Liver (tissue), 8 donors: ENCODE measurements at regions not wholly inside any gene's neighbourhood (a gene's known extent, or its start where the extent isn't known, plus 50 kb on each side); places are given as distances from the start of the nearest gene placed in this dataset.
"Not testable (repeated sequence)": the region's sequence is repeated elsewhere in the genome, so short reads cannot be mapped to it uniquely, and the experiment has no call there.

ENCODE experiments used
- DNase-seq: peaks from one replicate; pipeline ENCODE4 v3.0.0-alpha.2; 2017; ENCODE audit warnings: low spot score
- H3K27ac ChIP-seq, 2 donors: one replicate each; pipeline ENCODE4 v1.7.0; 2013; ENCODE audit warnings: inconsistent platforms in 2 of 2, low read length in 2 of 2, control low read depth in 1 of 2, low read depth in 1 of 2, mild to moderate bottlenecking in 1 of 2
- H3K27me3 ChIP-seq, 4 donors: one replicate each; pipeline versions ENCODE4 v1.6.1 to v1.7.0; 2013; ENCODE audit warnings: low read length in 3 of 4, inconsistent platforms in 1 of 4, mild to moderate bottlenecking in 1 of 4, moderate library complexity in 1 of 4; ENCODE audit not compliant: control insufficient read depth in 4 of 4, insufficient read depth in 4 of 4
- H3K36me3 ChIP-seq, 4 donors: one replicate each; pipeline versions ENCODE4 v1.6.1 to v1.7.0; 2013; ENCODE audit warnings: low read length in 3 of 4, mild to moderate bottlenecking in 3 of 4, low read depth in 1 of 4, moderate library complexity in 1 of 4; ENCODE audit not compliant: control insufficient read depth in 4 of 4, insufficient read depth in 3 of 4
- H3K4me1 ChIP-seq, 4 donors: one replicate each; pipeline versions ENCODE4 v1.6.1 to v1.7.0; 2013; ENCODE audit warnings: low read length in 3 of 4, mild to moderate bottlenecking in 3 of 4, moderate library complexity in 1 of 4; ENCODE audit not compliant: control insufficient read depth in 4 of 4, insufficient read depth in 4 of 4
- H3K4me3 ChIP-seq, 3 donors: one replicate each; pipeline versions ENCODE4 v1.6.1 to v1.7.0; 2013; ENCODE audit warnings: low read length in 3 of 3, control low read depth in 1 of 3, low read depth in 1 of 3, mild to moderate bottlenecking in 1 of 3
- H3K9ac ChIP-seq, 2 donors: one replicate each; pipeline ENCODE4 v1.7.0; 2013; ENCODE audit warnings: low read length in 2 of 2, mild to moderate bottlenecking in 2 of 2, moderate library complexity in 2 of 2, control low read depth in 1 of 2, low read depth in 1 of 2
- H3K9me3 ChIP-seq, 4 donors: one replicate each; pipeline versions ENCODE4 v1.6.1 to v1.7.0; 2013; ENCODE audit warnings: low read length in 3 of 4; ENCODE audit not compliant: control insufficient read depth in 4 of 4
- FOXA2 ChIP-seq: IDR thresholded peaks from 2 replicates; pipeline ENCODE4 v1.6.1; 2016; ENCODE audit warnings: antibody characterized with exemption
- GABPA ChIP-seq, 2 donors: IDR thresholded peaks in 1 of 2; conservative IDR thresholded peaks in 1 of 2; 2 replicates each; pipeline ENCODE4 v1.6.1; 2016; ENCODE audit warnings: antibody characterized with exemption in 2 of 2, mild to moderate bottlenecking in 1 of 2, moderate library complexity in 1 of 2
- HNF4A ChIP-seq, 2 donors: conservative IDR thresholded peaks; 2 replicates each; pipeline ENCODE4 v1.6.1; 2016; ENCODE audit warnings: antibody characterized with exemption in 2 of 2, mild to moderate bottlenecking in 2 of 2
- HNF4G ChIP-seq: IDR thresholded peaks from 2 replicates; pipeline ENCODE4 v1.6.1; 2016; ENCODE audit warnings: antibody characterized with exemption
- JUND ChIP-seq, 2 donors: IDR thresholded peaks; 2 replicates each; pipeline ENCODE4 v1.6.1; 2016; ENCODE audit warnings: antibody characterized with exemption in 2 of 2
- NR2F2 ChIP-seq: IDR thresholded peaks from 2 replicates; pipeline ENCODE4 v1.6.1; 2016; ENCODE audit warnings: antibody characterized with exemption
- RAD21 ChIP-seq, 2 donors: IDR thresholded peaks; 2 replicates each; pipeline ENCODE4 v1.6.1; 2016; ENCODE audit warnings: antibody characterized with exemption in 2 of 2, mild to moderate bottlenecking in 2 of 2
- RXRA ChIP-seq, 2 donors: IDR thresholded peaks; 2 replicates each; pipeline ENCODE4 v1.6.1; 2017 to 2018; ENCODE audit warnings: antibody characterized with exemption in 2 of 2, mild to moderate bottlenecking in 1 of 2
- SP1 ChIP-seq: IDR thresholded peaks from 2 replicates; pipeline ENCODE4 v1.6.1; 2018; ENCODE audit warnings: antibody characterized with exemption, mild to moderate bottlenecking
- TAF1 ChIP-seq: conservative IDR thresholded peaks from 2 replicates; pipeline ENCODE4 v1.6.1; 2016; ENCODE audit warnings: antibody characterized with exemption, mild to moderate bottlenecking
- WGBS: extraction: QIAGEN DNeasy Blood & Tissue Kit; methylation state at CpG from one replicate; pipeline ENCODE4 v1.1.7; 2013; 5-methylcytosine and 5-hydroxymethylcytosine counted together
- TF ChIP-seq, protein P1 (sequence below): fragments of 150-350 bp; IDR thresholded peaks from 2 replicates; pipeline ENCODE4 v1.5.1; 2017; ENCODE audit warnings: improper control_type of control experiment, low read depth, low read length; ENCODE audit not compliant: missing input control
- TF ChIP-seq, protein P2 (sequence below): IDR thresholded peaks from 2 replicates; pipeline ENCODE4 v1.6.1; 2016; ENCODE audit warnings: antibody characterized with exemption
- TF ChIP-seq, protein P3 (sequence below): IDR thresholded peaks from 2 replicates; pipeline ENCODE4 v1.6.1; 2016; ENCODE audit warnings: antibody characterized with exemption
- donor health status: healthy.
- donor health status: healthy.
- donor health status: healthy.
- donor health status: healthy.
- donor health status: healthy.

- Histone ChIP-seq H3K4me1 (peaks cover 0 to 2% (median 0%) of the 10 kb centered on the region in 4 donors), H3K4me3 (no peak overlapping the region), H3K9me3 (no peaks in the 10 kb centered on the region), H3K27ac (no peak overlapping the region), H3K36me3 (peaks cover 0 to 16% (median 10%) of the 10 kb centered on the region in 4 donors), H3K27me3 (no peaks in the 10 kb centered on the region), H3K9ac (no peak overlapping the region)
- 88% methylated on average over 7 of the region's 7 CpGs for WGBS
- no peak for DNase-seq
- TF ChIP-seq HNF4G, result no peak
- TF ChIP-seq, protein P1, sequence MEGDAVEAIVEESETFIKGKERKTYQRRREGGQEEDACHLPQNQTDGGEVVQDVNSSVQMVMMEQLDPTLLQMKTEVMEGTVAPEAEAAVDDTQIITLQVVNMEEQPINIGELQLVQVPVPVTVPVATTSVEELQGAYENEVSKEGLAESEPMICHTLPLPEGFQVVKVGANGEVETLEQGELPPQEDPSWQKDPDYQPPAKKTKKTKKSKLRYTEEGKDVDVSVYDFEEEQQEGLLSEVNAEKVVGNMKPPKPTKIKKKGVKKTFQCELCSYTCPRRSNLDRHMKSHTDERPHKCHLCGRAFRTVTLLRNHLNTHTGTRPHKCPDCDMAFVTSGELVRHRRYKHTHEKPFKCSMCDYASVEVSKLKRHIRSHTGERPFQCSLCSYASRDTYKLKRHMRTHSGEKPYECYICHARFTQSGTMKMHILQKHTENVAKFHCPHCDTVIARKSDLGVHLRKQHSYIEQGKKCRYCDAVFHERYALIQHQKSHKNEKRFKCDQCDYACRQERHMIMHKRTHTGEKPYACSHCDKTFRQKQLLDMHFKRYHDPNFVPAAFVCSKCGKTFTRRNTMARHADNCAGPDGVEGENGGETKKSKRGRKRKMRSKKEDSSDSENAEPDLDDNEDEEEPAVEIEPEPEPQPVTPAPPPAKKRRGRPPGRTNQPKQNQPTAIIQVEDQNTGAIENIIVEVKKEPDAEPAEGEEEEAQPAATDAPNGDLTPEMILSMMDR, result no peak
- peak in 1 of 2 donors; percentile 18 for TF ChIP-seq JUND (IDR thresholded peaks at IDR 0.05)
These were observed 85.9 kb upstream of the SMURF2 start for GRCh38 chr17:64747938-64748540.

DNA sequence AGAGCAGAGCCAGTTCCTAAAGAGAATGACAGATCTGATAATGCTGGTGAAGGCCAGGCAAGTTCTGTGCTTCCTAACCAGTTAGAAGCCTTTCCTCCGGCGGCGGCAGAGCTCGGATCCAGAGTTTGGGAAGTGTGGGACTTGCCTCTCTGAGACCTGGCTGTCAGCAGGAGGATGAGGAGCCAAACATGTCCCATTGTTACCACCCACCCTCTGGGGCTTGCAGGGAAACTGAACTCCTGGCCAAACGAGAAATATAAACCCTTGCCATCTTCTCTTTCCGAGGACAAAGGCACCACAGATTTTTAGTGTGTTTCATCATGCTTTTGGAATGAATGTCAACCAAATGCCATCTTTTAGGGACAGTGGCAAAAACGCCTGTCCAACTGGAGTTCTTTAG lies 80.2 kb upstream of the SMURF2 start:
- Histone ChIP-seq H3K9me3 (no peaks in the 10 kb centered on the region), H3K9ac (no peak overlapping the region), H3K4me3 (no peak overlapping the region), H3K27me3 (no peaks in the 10 kb centered on the region), H3K36me3 (no peaks in the 10 kb centered on the region), H3K27ac (no peak overlapping the region), H3K4me1 (no peaks in the 10 kb centered on the region)
- TF ChIP-seq RAD21 (IDR thresholded peaks at IDR 0.05) (no peak), HNF4G (no peak), SP1 (no peak), HNF4A (conservative IDR thresholded peaks at IDR 0.05) (no peak), FOXA2 (no peak), JUND (IDR thresholded peaks at IDR 0.05) (no peak), GABPA (IDR thresholded peaks at IDR 0.05 in 1 of 2, conservative IDR thresholded peaks at IDR 0.05 in 1 of 2) (no peak), NR2F2 (no peak), RXRA (IDR thresholded peaks at IDR 0.05) (no peak), TAF1 (no peak)
- TF ChIP-seq, protein P2, sequence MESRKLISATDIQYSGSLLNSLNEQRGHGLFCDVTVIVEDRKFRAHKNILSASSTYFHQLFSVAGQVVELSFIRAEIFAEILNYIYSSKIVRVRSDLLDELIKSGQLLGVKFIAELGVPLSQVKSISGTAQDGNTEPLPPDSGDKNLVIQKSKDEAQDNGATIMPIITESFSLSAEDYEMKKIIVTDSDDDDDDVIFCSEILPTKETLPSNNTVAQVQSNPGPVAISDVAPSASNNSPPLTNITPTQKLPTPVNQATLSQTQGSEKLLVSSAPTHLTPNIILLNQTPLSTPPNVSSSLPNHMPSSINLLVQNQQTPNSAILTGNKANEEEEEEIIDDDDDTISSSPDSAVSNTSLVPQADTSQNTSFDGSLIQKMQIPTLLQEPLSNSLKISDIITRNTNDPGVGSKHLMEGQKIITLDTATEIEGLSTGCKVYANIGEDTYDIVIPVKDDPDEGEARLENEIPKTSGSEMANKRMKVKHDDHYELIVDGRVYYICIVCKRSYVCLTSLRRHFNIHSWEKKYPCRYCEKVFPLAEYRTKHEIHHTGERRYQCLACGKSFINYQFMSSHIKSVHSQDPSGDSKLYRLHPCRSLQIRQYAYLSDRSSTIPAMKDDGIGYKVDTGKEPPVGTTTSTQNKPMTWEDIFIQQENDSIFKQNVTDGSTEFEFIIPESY, result no peak
- TF ChIP-seq, protein P1, result no peak
- TF ChIP-seq, protein P3, sequence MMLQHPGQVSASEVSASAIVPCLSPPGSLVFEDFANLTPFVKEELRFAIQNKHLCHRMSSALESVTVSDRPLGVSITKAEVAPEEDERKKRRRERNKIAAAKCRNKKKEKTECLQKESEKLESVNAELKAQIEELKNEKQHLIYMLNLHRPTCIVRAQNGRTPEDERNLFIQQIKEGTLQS, result no peak
- WGBS, result 88% methylated on average over 7 of the region's 7 CpGs
- DNase-seq, result no peak

DNA sequence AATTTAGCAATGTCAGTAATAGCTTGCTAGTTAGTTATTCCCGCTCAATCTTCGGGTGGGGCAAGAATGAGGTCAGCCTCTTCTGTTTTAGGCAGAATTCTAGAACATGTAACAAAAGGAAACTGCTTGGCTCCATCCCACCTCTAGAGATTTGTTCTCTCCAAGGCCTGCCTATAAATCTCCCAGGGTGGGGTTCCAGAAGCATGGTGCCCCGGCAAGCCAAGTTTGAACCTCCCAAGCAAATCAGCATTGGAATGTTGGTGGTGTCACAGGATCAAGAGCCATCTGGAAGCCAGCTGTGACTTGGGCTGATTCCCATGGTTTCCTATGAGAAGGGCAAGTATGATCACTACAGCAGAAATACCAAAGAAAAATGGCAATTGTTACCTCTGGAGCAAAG lies 79.8 kb upstream of the SMURF2 start:
- 85% methylated on average over 3 of the region's 3 CpGs for WGBS
- not testable (repeated sequence) for H3K4me1 ChIP-seq, H3K27me3 ChIP-seq, DNase-seq, H3K36me3 ChIP-seq, H3K27ac ChIP-seq, H3K4me3 ChIP-seq, H3K9me3 ChIP-seq, H3K9ac ChIP-seq
